Hepatocyte (in vitro differentiated cells): ENCODE measurements at regions not wholly inside any gene's neighbourhood (a gene's known extent, or its start where the extent isn't known, plus 50 kb on each side); places are given as distances from the start of the nearest gene placed in this dataset.

Experiments used
- DNase-seq: peaks from one replicate; pipeline ENCODE4 v3.0.0-alpha.2; 2016; ENCODE audit warnings: low spot score
- H2AFZ ChIP-seq: fragments of 200-600 bp; sonication (generic); 2 replicates; pipeline ENCODE4 v1.6.0; 2016; ENCODE audit warnings: antibody characterized with exemption, mild to moderate bottlenecking
- H3K27ac ChIP-seq: fragments of 200-600 bp; sonication (generic); 2 replicates; pipeline ENCODE4 v1.5.1; 2016; ENCODE audit warnings: mild to moderate bottlenecking
- H3K27me3 ChIP-seq: fragments of 200-600 bp; sonication (generic); 2 replicates; pipeline ENCODE4 v1.6.1; 2016
- H3K36me3 ChIP-seq: fragments of 200-600 bp; sonication (generic); replicated peaks from 2 replicates; pipeline ENCODE4 v1.5.1; 2016; ENCODE audit warnings: low read depth; ENCODE audit not compliant: insufficient read depth
- H3K4me1 ChIP-seq: fragments of 200-600 bp; sonication (generic); 2 replicates; pipeline ENCODE4 v1.5.1; 2016; ENCODE audit warnings: mild to moderate bottlenecking, moderate library complexity; ENCODE audit not compliant: insufficient read depth
- H3K4me2 ChIP-seq: fragments of 200-600 bp; sonication (generic); 2 replicates; pipeline ENCODE4 v1.6.0; 2016
- H3K4me3 ChIP-seq: fragments of 200-600 bp; sonication (generic); 2 replicates; pipeline ENCODE4 v1.5.1; 2016; ENCODE audit warnings: mild to moderate bottlenecking
- H3K79me2 ChIP-seq: fragments of 200-600 bp; sonication (generic); 2 replicates; pipeline ENCODE4 v1.6.0; 2017; ENCODE audit warnings: mild to moderate bottlenecking
- H3K9me2 ChIP-seq: fragments of 200-600 bp; sonication (generic); replicated peaks from 2 replicates; pipeline ENCODE4 v1.6.0; 2017; ENCODE audit warnings: mild to moderate bottlenecking; ENCODE audit not compliant: insufficient read depth
- H3K9me3 ChIP-seq: fragments of 200-600 bp; sonication (generic); 2 replicates; pipeline ENCODE4 v1.5.1; 2016; ENCODE audit warnings: low read depth, mild to moderate bottlenecking
- H4K20me1 ChIP-seq: fragments of 200-600 bp; sonication (generic); 2 replicates; pipeline ENCODE4 v1.6.0; 2016; ENCODE audit warnings: mild to moderate bottlenecking; ENCODE audit not compliant: insufficient read depth, poor library complexity, severe bottlenecking
- EZH2 ChIP-seq: fragments of 200-600 bp; sonication (generic); IDR thresholded peaks from 2 replicates; pipeline ENCODE4 v1.6.1; 2016; ENCODE audit warnings: antibody characterized with exemption, mild to moderate bottlenecking, borderline replicate concordance
- EZH2phosphoT487 ChIP-seq: fragments of 200-600 bp; sonication (generic); IDR thresholded peaks from one replicate; pipeline ENCODE4 v1.6.1; 2018; ENCODE audit warnings: antibody characterized with exemption, mild to moderate bottlenecking, low read depth, moderate library complexity; ENCODE audit not compliant: unreplicated experiment, severe bottlenecking
- WGBS: methylation state at CpG from one replicate; pipeline ENCODE4 v1.1.6; 2016; ENCODE audit warnings: low lambda C conversion rate; ENCODE audit errors: missing lambda C conversion rate; 5-methylcytosine and 5-hydroxymethylcytosine counted together
- TF ChIP-seq, protein P1 (sequence below): fragments of 200-600 bp; sonication (generic); IDR thresholded peaks from 2 replicates; pipeline ENCODE4 v1.5.1; 2016; ENCODE audit warnings: antibody characterized with exemption, mild to moderate bottlenecking; ENCODE audit not compliant: poor library complexity

- no peak overlapping the region for H3K4me3 ChIP-seq
- no peaks in the 10 kb centered on the region for H3K9me2 ChIP-seq
- DNase-seq, result no peak
- TF ChIP-seq EZH2, result no peak
- no peaks in the 10 kb centered on the region for H3K9me3 ChIP-seq
- H3K27ac ChIP-seq, result peak overlapping the region; percentile 20
- WGBS, result 61% methylated on average over 6 of the region's 6 CpGs
- H3K79me2 ChIP-seq, result no peaks in the 10 kb centered on the region
- no peaks in the 10 kb centered on the region for H3K4me1 ChIP-seq
- no peaks in the 10 kb centered on the region for H3K36me3 ChIP-seq
- no peaks in the 10 kb centered on the region for H4K20me1 ChIP-seq
- no peaks in the 10 kb centered on the region for H3K27me3 ChIP-seq
- H2AFZ ChIP-seq, result peak overlapping the region; percentile 8
- peak overlapping the region; percentile 14 for H3K4me2 ChIP-seq
Measured at GRCh38 chr5:93070938-93071337, 510.1 kb downstream of the NR2F1-AS1 start.

- Histone ChIP-seq H3K9me2 (no peaks in the 10 kb centered on the region), H3K27ac (no peak overlapping the region), H3K27me3 (no peaks in the 10 kb centered on the region), H3K79me2 (no peaks in the 10 kb centered on the region), H4K20me1 (no peaks in the 10 kb centered on the region), H3K4me3 (no peak overlapping the region), H3K4me2 (no peak overlapping the region), H3K36me3 (no peaks in the 10 kb centered on the region), H3K4me1 (no peaks in the 10 kb centered on the region), H2AFZ (no peak overlapping the region), H3K9me3 (no peaks in the 10 kb centered on the region)
- WGBS, result 92% methylated on average over 2 of the region's 2 CpGs
- TF ChIP-seq, protein P1, sequence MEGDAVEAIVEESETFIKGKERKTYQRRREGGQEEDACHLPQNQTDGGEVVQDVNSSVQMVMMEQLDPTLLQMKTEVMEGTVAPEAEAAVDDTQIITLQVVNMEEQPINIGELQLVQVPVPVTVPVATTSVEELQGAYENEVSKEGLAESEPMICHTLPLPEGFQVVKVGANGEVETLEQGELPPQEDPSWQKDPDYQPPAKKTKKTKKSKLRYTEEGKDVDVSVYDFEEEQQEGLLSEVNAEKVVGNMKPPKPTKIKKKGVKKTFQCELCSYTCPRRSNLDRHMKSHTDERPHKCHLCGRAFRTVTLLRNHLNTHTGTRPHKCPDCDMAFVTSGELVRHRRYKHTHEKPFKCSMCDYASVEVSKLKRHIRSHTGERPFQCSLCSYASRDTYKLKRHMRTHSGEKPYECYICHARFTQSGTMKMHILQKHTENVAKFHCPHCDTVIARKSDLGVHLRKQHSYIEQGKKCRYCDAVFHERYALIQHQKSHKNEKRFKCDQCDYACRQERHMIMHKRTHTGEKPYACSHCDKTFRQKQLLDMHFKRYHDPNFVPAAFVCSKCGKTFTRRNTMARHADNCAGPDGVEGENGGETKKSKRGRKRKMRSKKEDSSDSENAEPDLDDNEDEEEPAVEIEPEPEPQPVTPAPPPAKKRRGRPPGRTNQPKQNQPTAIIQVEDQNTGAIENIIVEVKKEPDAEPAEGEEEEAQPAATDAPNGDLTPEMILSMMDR, result no peak
- TF ChIP-seq EZH2phosphoT487, result no peak
- no peak for TF ChIP-seq EZH2
- no peak for DNase-seq
Measured at GRCh38 chr5:93069276-93069675, 511.7 kb downstream of the NR2F1-AS1 start.

DNA sequence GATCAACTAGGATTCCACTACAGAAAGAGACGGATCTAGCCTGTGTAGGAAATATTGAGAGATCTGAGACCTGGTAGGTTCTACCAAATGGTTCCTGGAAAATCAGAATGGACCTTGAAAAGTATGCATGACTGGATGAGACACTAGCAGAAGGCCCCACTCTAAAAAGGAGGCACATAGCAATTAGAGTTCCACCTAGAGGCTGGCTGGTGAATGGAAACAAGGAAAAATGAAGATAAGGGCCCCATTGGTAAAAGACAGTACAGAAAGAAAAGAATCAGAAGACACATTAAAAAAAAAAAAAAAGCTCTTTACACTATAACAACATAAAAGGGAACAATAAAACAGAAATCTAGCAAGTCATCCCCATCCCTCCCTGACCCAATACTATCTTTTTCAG is 518.5 kb downstream of the NR2F1-AS1 start:
- Histone ChIP-seq H3K79me2 (no peaks in the 10 kb centered on the region), H2AFZ (no peak overlapping the region)
- WGBS, result 88% methylated on average over 1 of the region's 1 CpG

DNA sequence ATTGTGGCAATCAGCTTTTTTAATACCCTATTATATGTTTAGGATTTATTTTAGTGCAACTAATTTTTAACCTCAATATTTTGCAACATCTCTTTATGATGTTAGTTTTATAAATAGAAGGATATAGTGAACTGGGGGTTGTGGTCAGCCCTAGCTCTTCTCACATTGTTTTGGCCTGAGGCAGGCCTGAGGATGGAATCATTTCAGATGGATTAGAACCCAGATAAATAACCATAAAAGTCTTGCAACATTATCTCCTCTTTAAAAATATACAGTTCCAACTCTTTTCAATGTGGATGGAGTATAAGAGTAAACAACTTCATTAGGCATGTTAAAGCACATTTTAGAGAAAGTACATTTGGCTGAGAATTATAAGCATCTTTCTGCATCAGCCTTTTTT is 522.7 kb downstream of the NR2F1-AS1 start:
- no peak for DNase-seq
- no peaks in the 10 kb centered on the region for H3K27me3 ChIP-seq
- H3K4me2 ChIP-seq, result no peak overlapping the region
- H3K79me2 ChIP-seq, result no peaks in the 10 kb centered on the region
- H3K9me2 ChIP-seq, result no peaks in the 10 kb centered on the region
- no peak for TF ChIP-seq EZH2
- TF ChIP-seq EZH2phosphoT487, result peak; percentile 64
- H3K4me1 ChIP-seq, result peaks cover 5% of the 10 kb centered on the region
- no peak overlapping the region for H3K4me3 ChIP-seq
- no peaks in the 10 kb centered on the region for H4K20me1 ChIP-seq
- no peak overlapping the region for H3K27ac ChIP-seq
- no peaks in the 10 kb centered on the region for H3K36me3 ChIP-seq
- no peaks in the 10 kb centered on the region for H3K9me3 ChIP-seq
- no peak overlapping the region for H2AFZ ChIP-seq

More for the DNA sequence above, 518.5 kb downstream of the NR2F1-AS1 start:
- H3K9me3 ChIP-seq, result no peaks in the 10 kb centered on the region
- no peaks in the 10 kb centered on the region for H3K9me2 ChIP-seq
- no peaks in the 10 kb centered on the region for H3K27me3 ChIP-seq
- H3K4me1 ChIP-seq, result peaks cover 5% of the 10 kb centered on the region
- no peaks in the 10 kb centered on the region for H3K36me3 ChIP-seq
- TF ChIP-seq EZH2, result no peak
- TF ChIP-seq, protein P1, result no peak
- no peak for TF ChIP-seq EZH2phosphoT487
- no peak overlapping the region for H3K4me3 ChIP-seq
- no peak overlapping the region for H3K4me2 ChIP-seq
- H4K20me1 ChIP-seq, result no peaks in the 10 kb centered on the region
- DNase-seq, result no peak
- no peak overlapping the region for H3K27ac ChIP-seq

DNA sequence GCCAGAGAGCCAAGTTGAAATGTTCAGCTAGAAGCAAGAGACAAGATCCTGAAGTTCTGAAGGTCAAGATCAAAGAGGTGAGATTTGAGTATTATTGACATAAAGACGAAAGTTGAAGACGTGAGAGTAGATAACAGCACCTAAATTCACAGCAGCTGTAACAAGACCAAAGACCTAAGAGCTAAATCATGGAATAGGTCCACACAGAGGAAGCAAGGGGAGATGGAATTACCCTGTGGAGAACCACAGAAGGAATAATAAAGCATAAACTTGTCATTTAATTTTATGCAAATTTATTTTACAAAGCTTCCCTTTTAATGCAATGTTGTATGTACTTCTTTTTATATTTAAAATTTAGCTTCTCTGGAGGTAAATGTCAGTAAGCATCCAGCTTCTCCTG is 523.7 kb downstream of the NR2F1-AS1 start:
- WGBS, result 19% methylated on average over 2 of the region's 2 CpGs
- no peak overlapping the region for H3K4me2 ChIP-seq
- no peaks in the 10 kb centered on the region for H3K9me2 ChIP-seq
- no peaks in the 10 kb centered on the region for H3K27me3 ChIP-seq
- no peak for TF ChIP-seq EZH2
- TF ChIP-seq, protein P1, result no peak
- no peak for TF ChIP-seq EZH2phosphoT487
- H2AFZ ChIP-seq, result no peak overlapping the region
- no peaks in the 10 kb centered on the region for H3K79me2 ChIP-seq
- H3K4me3 ChIP-seq, result no peak overlapping the region
- H3K36me3 ChIP-seq, result no peaks in the 10 kb centered on the region
- H3K27ac ChIP-seq, result no peak overlapping the region
- H4K20me1 ChIP-seq, result no peaks in the 10 kb centered on the region
- H3K9me3 ChIP-seq, result no peaks in the 10 kb centered on the region
- no peak for DNase-seq
- peaks cover 5% of the 10 kb centered on the region for H3K4me1 ChIP-seq
